Lower leg skin (tissue), 3 donors: ENCODE measurements at regions not wholly inside any gene's neighbourhood (a gene's known extent, or its start where the extent isn't known, plus 50 kb on each side); places are given as distances from the start of the nearest gene placed in this dataset.

Experiments
- POLR2A ChIP-seq, 2 donors: fragments of 450-650 bp; IDR thresholded peaks; one replicate each; pipeline ENCODE4 v1.6.1; 2016 to 2017; ENCODE audit warnings: antibody characterized with exemption in 2 of 2, mild to moderate bottlenecking in 1 of 2, moderate library complexity in 1 of 2
- TF ChIP-seq, protein P1 (sequence below), 3 donors: fragments of 450-650 bp; IDR thresholded peaks; one replicate each; pipeline ENCODE4 v1.5.1; 2016; ENCODE audit warnings: antibody characterized with exemption in 3 of 3, mild to moderate bottlenecking in 3 of 3, moderate library complexity in 2 of 3

DNA sequence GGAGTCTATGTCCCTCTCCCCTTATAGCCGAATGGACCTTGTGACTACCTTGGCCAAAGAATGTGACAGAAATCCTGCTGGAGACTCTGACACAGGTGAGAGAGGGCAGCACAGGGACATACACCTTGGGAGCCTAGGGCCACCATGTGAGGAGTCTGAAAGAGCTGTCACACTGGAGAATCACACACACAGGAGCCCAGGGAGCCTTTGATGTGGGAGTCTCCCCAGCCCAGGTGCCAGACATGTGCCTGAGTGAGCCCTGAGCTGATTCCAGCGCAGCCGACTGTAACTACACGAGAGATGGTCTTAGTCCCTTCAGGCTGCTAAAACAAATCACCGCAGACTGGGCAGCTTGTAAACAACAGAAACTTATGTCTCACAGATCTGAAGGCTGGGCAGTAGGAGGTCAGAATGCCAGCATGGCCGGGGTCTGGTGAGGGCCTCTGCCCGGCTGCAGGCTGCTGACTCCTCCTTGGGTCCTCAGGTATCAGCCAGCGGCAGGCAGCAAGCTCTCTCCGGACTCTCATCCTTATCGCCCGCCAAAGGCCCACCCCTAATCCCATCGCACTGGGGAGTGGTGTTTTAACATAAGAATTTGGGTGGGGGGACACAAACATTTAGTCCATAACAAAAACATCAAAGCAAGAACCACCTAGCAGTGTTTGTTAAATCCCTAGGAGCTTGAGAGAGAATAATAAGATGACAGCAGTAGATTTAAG lies 63.8 kb upstream of the GPR45 start:
- TF ChIP-seq, protein P1, sequence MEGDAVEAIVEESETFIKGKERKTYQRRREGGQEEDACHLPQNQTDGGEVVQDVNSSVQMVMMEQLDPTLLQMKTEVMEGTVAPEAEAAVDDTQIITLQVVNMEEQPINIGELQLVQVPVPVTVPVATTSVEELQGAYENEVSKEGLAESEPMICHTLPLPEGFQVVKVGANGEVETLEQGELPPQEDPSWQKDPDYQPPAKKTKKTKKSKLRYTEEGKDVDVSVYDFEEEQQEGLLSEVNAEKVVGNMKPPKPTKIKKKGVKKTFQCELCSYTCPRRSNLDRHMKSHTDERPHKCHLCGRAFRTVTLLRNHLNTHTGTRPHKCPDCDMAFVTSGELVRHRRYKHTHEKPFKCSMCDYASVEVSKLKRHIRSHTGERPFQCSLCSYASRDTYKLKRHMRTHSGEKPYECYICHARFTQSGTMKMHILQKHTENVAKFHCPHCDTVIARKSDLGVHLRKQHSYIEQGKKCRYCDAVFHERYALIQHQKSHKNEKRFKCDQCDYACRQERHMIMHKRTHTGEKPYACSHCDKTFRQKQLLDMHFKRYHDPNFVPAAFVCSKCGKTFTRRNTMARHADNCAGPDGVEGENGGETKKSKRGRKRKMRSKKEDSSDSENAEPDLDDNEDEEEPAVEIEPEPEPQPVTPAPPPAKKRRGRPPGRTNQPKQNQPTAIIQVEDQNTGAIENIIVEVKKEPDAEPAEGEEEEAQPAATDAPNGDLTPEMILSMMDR (IDR thresholded peaks at IDR 0.05) = no peak
- TF ChIP-seq POLR2A (IDR thresholded peaks at IDR 0.05) = no peak
